Prostate gland (tissue), 2 donors: ENCODE measurements at regions not wholly inside any gene's neighbourhood (a gene's known extent, or its start where the extent isn't known, plus 50 kb on each side); places are given as distances from the start of the nearest gene placed in this dataset.

ENCODE experiments used
- DNase-seq: peaks from one replicate; pipeline ENCODE4 v3.0.0-alpha.2; 2019; ENCODE audit warnings: low spot score
- H3K27ac ChIP-seq, 2 donors: fragments of 200-600 bp; sonication (generic); 2 replicates each; pipeline ENCODE4 v1.5.1; 2017 to 2019
- H3K27me3 ChIP-seq: fragments of 200-600 bp; sonication (generic); replicated peaks from 2 replicates; pipeline ENCODE4 v1.5.1; 2019; ENCODE audit not compliant: insufficient read depth
- H3K36me3 ChIP-seq, 2 donors: fragments of 200-600 bp; sonication (generic); 1 replicate in 1 of 2; 2 replicates in 1 of 2; pipeline versions ENCODE4 v1.5.1 to v1.8.1; 2017 to 2019
- H3K4me1 ChIP-seq: fragments of 200-600 bp; sonication (generic); replicated peaks from 2 replicates; pipeline ENCODE4 v1.5.1; 2019
- H3K4me3 ChIP-seq, 2 donors: fragments of 200-600 bp; sonication (generic); 2 replicates each; pipeline ENCODE4 v1.5.1; 2017 to 2019
- H3K9me3 ChIP-seq: fragments of 200-600 bp; sonication (generic); 2 replicates; pipeline ENCODE4 v1.5.1; 2017
- CTCF ChIP-seq, 4 experiments: fragments of 200-600 bp in 2 of 4; fragments of 450-650 bp in 2 of 4; sonication (generic) in 2 of 4; IDR thresholded peaks; 1 replicate in 3 of 4; 2 replicates in 1 of 4; pipeline ENCODE4 v1.5.1; 2016 to 2019; ENCODE audit warnings: antibody characterized with exemption in 4 of 4, mild to moderate bottlenecking in 2 of 4, moderate library complexity in 2 of 4
- POLR2A ChIP-seq: fragments of 450-650 bp; IDR thresholded peaks from one replicate; pipeline ENCODE4 v1.6.1; 2016; ENCODE audit warnings: antibody characterized with exemption, mild to moderate bottlenecking
- POLR2AphosphoS5 ChIP-seq: sonication (generic); formaldehyde crosslinking; IDR thresholded peaks from one replicate; pipeline ENCODE4 v1.6.1; 2017; ENCODE audit warnings: antibody characterized with exemption
- WGBS: methylation state at CpG from one replicate; pipeline ENCODE4 v1.1.5; 2018; 5-methylcytosine and 5-hydroxymethylcytosine counted together
- intact Hi-C: fragments of 100-400 bp; cut with DNase I; formaldehyde crosslinking; loops from one replicate; pipeline ENCODE4 v1.14.2; 2022

GRCh38 chr2:192854031-192854430 lies 659.3 kb upstream of the TMEFF2 start:
- WGBS, result 89% methylated on average over 3 of the region's 3 CpGs
- intact Hi-C loops, result no loop called here
- Histone ChIP-seq H3K9me3 (no peaks in the 10 kb centered on the region), H3K4me1 (no peaks in the 10 kb centered on the region), H3K27ac (no peak overlapping the region), H3K4me3 (no peak overlapping the region), H3K27me3 (no peaks in the 10 kb centered on the region), H3K36me3 (no peaks in the 10 kb centered on the region)
- no peak for TF ChIP-seq CTCF (IDR thresholded peaks at IDR 0.05)
- no peak for TF ChIP-seq POLR2AphosphoS5
- DNase-seq, result no peak

GRCh38 chr2:192828947-192829346 lies 634.2 kb upstream of the TMEFF2 start:
- Histone ChIP-seq H3K4me3 (no peak overlapping the region), H3K27ac (no peak overlapping the region), H3K36me3 (no peaks in the 10 kb centered on the region), H3K9me3 (no peaks in the 10 kb centered on the region), H3K4me1 (no peaks in the 10 kb centered on the region), H3K27me3 (no peaks in the 10 kb centered on the region)
- WGBS, result 90% methylated on average over 6 of the region's 6 CpGs
- TF ChIP-seq POLR2A, result no peak
- no peak for TF ChIP-seq CTCF (IDR thresholded peaks at IDR 0.05)
- no peak for TF ChIP-seq POLR2AphosphoS5
- intact Hi-C loops, result no loop called here
- no peak for DNase-seq

- no peaks in the 10 kb centered on the region for H3K36me3 ChIP-seq
- no peak for DNase-seq
- WGBS, result 93% methylated on average over 8 of the region's 8 CpGs
- H3K9me3 ChIP-seq, result no peaks in the 10 kb centered on the region
- intact Hi-C loops, result no loop called here
- H3K27ac ChIP-seq, result no peak overlapping the region
- no peaks in the 10 kb centered on the region for H3K4me1 ChIP-seq
- no peak overlapping the region for H3K4me3 ChIP-seq
- TF ChIP-seq CTCF (IDR thresholded peaks at IDR 0.05), result no peak
- TF ChIP-seq POLR2A, result no peak
- no peak for TF ChIP-seq POLR2AphosphoS5
- no peaks in the 10 kb centered on the region for H3K27me3 ChIP-seq
Measured at GRCh38 chr2:192828175-192828574, 633.4 kb upstream of the TMEFF2 start.

DNA sequence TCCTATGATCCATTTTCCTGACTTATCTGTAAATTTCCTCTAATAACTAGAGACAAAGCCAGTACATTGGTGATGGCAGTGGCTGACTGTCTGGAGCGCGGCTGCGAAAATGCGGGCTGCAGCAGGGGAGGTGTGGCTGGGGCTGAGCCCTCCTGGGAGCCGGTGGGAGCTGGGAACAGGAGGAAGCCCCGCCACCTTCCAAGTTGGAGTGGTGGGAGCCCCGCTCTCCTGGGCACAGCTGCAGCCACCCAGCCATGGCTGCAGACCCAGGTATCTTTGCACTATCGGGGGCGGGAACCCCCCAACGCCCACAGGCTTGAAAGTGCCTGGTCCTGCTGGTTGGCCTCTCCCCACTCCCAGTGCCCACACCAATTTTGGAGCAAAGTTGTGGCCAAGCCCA lies 633.0 kb upstream of the TMEFF2 start:
- no peak for DNase-seq
- WGBS, result 96% methylated on average over 10 of the region's 10 CpGs
- intact Hi-C loops, result no loop called here
- H3K4me1 ChIP-seq, result no peaks in the 10 kb centered on the region
- no peaks in the 10 kb centered on the region for H3K27me3 ChIP-seq
- no peaks in the 10 kb centered on the region for H3K36me3 ChIP-seq
- TF ChIP-seq POLR2AphosphoS5 (no peak), CTCF (IDR thresholded peaks at IDR 0.05) (no peak), POLR2A (no peak)
- H3K27ac ChIP-seq, result no peak overlapping the region
- no peak overlapping the region for H3K4me3 ChIP-seq
- H3K9me3 ChIP-seq, result no peaks in the 10 kb centered on the region

DNA sequence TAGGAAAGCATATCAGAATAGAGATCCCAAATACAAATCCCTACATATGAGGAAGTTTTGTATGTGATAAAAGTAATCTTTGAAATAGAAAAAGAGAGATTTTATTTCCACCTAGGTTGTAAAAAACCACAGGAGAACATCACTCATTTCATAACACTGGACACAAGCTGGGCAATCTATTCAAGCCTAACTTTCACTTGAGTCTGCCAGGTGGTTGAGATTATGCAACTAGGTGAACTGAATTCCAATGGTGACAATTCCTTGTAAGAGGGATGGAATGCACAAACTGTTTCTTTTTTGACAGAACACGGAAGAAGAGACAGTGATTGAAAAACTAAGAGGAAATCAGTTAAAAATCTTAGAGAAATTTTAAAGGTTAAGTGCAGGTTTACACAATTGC lies 619.6 kb upstream of the TMEFF2 start:
- no peak for TF ChIP-seq POLR2AphosphoS5
- TF ChIP-seq POLR2A, result no peak
- TF ChIP-seq CTCF (IDR thresholded peaks at IDR 0.05), result no peak
- WGBS, result 86% methylated on average over 1 of the region's 1 CpG
- intact Hi-C loops, result no loop called here

More for the DNA sequence above, 619.6 kb upstream of the TMEFF2 start:
- no peaks in the 10 kb centered on the region for H3K4me1 ChIP-seq
- no peaks in the 10 kb centered on the region for H3K9me3 ChIP-seq
- no peak overlapping the region for H3K27ac ChIP-seq
- DNase-seq, result no peak
- H3K4me3 ChIP-seq, result no peak overlapping the region
- no peaks in the 10 kb centered on the region for H3K27me3 ChIP-seq
- H3K36me3 ChIP-seq, result no peaks in the 10 kb centered on the region
